HS-27A (cell line): ENCODE measurements at regions not wholly inside any gene's neighbourhood (a gene's known extent, or its start where the extent isn't known, plus 50 kb on each side); places are given as distances from the start of the nearest gene placed in this dataset.
"Not testable (repeated sequence)": the region's sequence is repeated elsewhere in the genome, so short reads cannot be mapped to it uniquely, and the experiment has no call there.

ENCODE experiments used
- DNase-seq: peaks from one replicate; pipeline ENCODE4 v3.0.0-alpha.2; 2012; ENCODE audit warnings: low read depth, missing footprints

GRCh38 chr2:184004948-184005672, 593.2 kb upstream of the ZNF804A start:
- no peak for DNase-seq

- no peak for DNase-seq
Measured at GRCh38 chr2:184006998-184007397, 591.3 kb upstream of the ZNF804A start.

- no peak for DNase-seq
Measured at GRCh38 chr2:184026961-184027360, 571.4 kb upstream of the ZNF804A start.

GRCh38 chr2:184030245-184030644, 568.1 kb upstream of the ZNF804A start:
- no peak for DNase-seq

- DNase-seq: no peak
Measured at GRCh38 chr2:184030989-184031388, 567.3 kb upstream of the ZNF804A start.

GRCh38 chr2:184031402-184032147, 566.8 kb upstream of the ZNF804A start:
- DNase-seq: no peak

GRCh38 chr2:184032983-184033382, 565.3 kb upstream of the ZNF804A start:
- no peak for DNase-seq

GRCh38 chr2:184037273-184037672, 561.1 kb upstream of the ZNF804A start:
- no peak for DNase-seq

GRCh38 chr2:184039493-184039892, 558.8 kb upstream of the ZNF804A start:
- no peak for DNase-seq

- DNase-seq: no peak
Measured at GRCh38 chr2:184040230-184040629, 558.1 kb upstream of the ZNF804A start.

- peak; percentile 4 for DNase-seq
Measured at GRCh38 chr2:184041077-184041476, 557.3 kb upstream of the ZNF804A start.

GRCh38 chr2:184041777-184042176, 556.6 kb upstream of the ZNF804A start:
- DNase-seq: no peak

- DNase-seq: no peak
Measured at GRCh38 chr2:184047536-184047935, 550.8 kb upstream of the ZNF804A start.

GRCh38 chr2:184049566-184049965, 548.8 kb upstream of the ZNF804A start:
- DNase-seq: no peak

- no peak for DNase-seq
Measured at GRCh38 chr2:184053326-184053725, 545.0 kb upstream of the ZNF804A start.

- not testable (repeated sequence) for DNase-seq
Measured at GRCh38 chr2:184054419-184054818, 543.9 kb upstream of the ZNF804A start.

GRCh38 chr2:184057910-184058309, 540.4 kb upstream of the ZNF804A start:
- no peak for DNase-seq

- DNase-seq: not testable (repeated sequence)
Measured at GRCh38 chr2:184060268-184060667, 538.1 kb upstream of the ZNF804A start.

- DNase-seq: no peak
Measured at GRCh38 chr2:184067502-184067901, 530.8 kb upstream of the ZNF804A start.

- no peak for DNase-seq
Measured at GRCh38 chr2:184072470-184072869, 525.9 kb upstream of the ZNF804A start.

- DNase-seq: no peak
Measured at GRCh38 chr2:184078496-184078895, 519.8 kb upstream of the ZNF804A start.

GRCh38 chr2:184091456-184091855, 506.9 kb upstream of the ZNF804A start:
- no peak for DNase-seq

GRCh38 chr2:184113696-184114403, 484.5 kb upstream of the ZNF804A start:
- DNase-seq: no peak
